ENCODE measurements at regions not wholly inside any gene's neighbourhood (a gene's known extent, or its start where the extent isn't known, plus 50 kb on each side); places are given as distances from the start of the nearest gene placed in this dataset.

- TF ChIP-seq CTCF (IDR thresholded peaks at IDR 0.05) = no peak
- TF ChIP-seq POLR2A (IDR thresholded peaks at IDR 0.05) = no peak
Observed at GRCh38 chr18:5068851-5069250, 128.2 kb downstream of the AKAIN1 start.
